ENCODE measurements at regions not wholly inside any gene's neighbourhood (a gene's known extent, or its start where the extent isn't known, plus 50 kb on each side); places are given as distances from the start of the nearest gene placed in this dataset.
"Not testable (repeated sequence)": the region's sequence is repeated elsewhere in the genome, so short reads cannot be mapped to it uniquely, and the experiment has no call there.

DNA sequence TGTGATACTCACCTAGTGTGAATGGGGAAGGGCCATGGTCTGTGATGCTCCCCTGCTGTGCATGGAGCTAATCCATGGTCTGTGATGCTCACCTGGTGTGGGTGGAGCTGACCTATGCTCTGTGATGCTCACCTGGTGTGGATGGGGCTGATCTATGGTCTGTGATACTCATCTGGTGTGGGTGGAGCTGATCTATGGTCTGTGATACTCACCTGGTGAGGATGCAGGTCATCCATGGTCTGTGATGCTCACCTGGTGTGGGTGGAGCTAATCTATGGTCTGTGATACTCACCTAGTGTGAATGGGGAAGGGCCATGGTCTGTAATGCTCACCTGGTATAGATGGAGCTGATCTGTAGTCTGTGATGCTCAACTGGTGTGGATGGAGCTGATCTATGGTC lies 110.2 kb downstream of the CRLF2 start:
- DNase-seq: not testable (repeated sequence)

DNA sequence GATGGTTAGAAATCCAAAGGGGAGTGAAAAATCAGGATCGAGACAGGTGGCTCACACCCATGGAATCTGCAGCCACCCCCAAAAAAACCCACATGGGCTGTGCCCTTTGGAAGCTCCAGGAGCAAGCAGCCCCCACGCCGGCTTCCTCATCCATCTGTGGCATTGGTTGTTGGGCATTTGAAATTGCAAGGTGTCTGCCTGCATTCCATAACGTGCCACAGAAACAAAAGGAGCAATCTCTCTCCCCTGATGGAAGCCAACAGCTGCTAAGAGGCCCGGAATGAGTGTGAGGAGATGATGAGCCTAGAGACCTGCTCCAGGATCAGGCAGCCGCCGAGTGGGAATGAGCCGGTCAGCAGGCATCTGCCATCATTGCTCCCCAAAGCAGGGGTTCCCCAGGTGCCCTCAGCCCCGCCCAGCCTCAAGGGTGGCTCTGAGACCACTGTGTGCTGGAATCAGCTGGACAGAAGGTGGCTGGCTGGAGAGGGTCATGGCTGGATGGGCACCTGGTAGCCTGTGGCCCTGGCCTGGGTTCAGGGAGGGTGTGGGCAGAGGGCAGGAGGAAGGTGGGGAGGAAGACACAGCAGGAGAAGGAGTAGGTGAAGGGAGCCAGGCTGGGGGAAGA lies 113.2 kb downstream of the CRLF2 start:
- no peak for DNase-seq

GRCh38 chrX:1097328-1097727 lies 115.1 kb downstream of the CRLF2 start:
- DNase-seq: no peak

- DNase-seq: no peak
Observed at GRCh38 chrX:1094566-1095333, 117.7 kb downstream of the CRLF2 start.

- no peak for DNase-seq
Observed at GRCh38 chrX:1093586-1094421, 118.6 kb downstream of the CRLF2 start.

- no peak for DNase-seq
Observed at GRCh38 chrX:1093121-1093520, 119.3 kb downstream of the CRLF2 start.

DNA sequence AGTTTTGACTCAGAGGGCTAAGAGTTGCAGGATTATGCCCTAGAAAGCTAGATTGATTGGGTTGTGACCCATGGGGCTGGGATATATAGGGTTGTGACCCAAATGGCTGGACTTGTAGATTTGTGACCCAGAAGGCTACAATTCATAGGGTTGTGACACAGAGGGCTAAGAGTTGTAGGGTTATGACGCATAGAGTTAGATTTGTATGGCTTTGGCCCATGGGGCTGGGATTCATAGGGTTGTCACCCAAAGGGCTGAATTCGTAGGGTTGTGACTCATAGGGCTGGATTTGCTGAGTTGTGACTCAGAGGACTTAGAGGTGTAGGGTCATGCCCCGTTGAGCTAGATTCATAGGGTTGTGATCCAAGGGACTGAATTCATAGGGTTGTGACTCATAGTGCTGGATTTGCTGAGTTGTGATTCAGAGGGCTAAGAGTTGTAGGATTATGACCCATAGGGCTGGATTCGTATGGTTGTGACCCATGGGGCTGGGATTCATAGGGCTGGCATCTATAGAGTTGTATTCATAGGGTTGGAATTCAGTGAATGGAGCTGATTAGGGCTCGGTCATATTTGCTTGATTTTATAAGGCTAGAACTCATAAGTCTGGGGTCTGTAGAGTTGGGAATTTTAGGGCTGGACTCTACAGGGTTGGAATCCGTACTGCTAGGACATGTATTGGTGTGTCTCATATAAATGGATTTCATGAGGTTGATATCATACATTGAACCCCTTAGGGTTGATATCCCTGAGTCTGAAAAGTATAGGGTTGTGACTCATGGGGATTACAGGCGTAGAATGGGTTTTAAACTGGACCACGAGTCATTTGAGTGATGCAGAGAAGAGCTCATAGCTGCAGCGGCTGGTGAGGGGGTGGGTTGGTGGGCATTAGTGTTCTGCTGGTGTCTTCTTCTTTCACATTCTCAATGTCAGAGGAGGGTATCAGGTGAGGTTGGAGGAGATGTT lies 125.7 kb downstream of the CRLF2 start:
- no peak for DNase-seq

- DNase-seq: not testable (repeated sequence)
Observed at GRCh38 chrX:1085871-1086270, 126.6 kb downstream of the CRLF2 start.

- DNase-seq: no peak
Observed at GRCh38 chrX:1084689-1085088, 127.8 kb downstream of the CRLF2 start.

DNA sequence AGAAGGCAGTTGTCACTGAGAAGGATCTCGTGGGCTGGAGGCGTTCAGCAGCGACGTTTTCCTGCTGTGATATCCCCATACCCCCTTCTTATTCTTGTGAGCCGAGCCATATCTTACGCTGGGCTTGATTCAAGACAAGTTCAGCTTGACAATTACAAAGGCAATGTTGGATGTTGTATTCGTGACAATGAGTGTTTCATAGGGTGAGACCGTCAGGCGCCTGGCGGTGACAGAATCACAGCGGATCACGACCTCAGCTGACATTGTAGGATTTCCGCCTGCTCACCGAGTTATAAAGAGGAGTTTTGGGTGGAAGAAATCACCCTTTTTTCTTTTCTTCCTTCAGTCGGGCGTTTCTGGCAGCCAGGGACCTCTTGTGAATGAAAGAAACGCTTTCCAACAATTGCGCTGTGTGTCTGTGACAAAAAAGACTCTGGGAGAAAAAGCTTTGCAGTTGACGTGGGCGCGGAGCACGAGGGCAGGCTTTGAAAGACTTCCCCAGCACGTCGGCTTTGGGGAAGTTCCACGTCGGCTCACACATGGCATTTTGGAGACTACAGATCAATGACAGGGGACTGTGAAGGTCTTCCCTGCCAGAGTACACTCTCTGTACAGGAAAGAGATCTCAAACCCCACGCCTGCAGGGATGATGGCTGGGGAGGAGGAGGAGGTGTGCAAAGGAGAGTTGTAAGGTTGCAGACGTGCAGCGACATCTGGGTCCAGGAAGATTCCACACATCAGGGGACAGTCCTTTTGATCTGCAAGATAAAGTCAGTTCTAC lies 135.4 kb downstream of the CRLF2 start:
- DNase-seq: no peak

- DNase-seq: no peak
Observed at GRCh38 chrX:1075741-1076140, 136.7 kb downstream of the CRLF2 start.

DNA sequence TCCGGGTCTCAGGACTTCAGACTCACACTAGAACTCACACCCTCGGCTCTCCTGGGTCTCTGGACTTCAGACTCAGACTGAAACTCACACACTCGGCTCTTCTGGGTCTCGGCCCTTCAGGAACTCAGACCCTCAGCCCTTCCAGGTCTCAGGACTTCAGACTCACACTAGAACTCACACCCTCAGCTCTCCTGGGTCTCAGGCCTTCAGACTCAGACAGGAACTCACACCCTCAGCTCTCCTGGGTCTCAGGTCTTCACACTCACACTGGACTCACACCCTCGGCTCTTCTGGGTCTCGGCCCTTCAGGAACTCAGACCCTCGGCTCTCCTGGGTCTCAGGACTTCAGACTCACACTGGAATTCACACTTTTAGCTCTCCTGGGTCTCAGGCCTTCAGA lies 137.3 kb downstream of the CRLF2 start:
- DNase-seq: no peak

DNA sequence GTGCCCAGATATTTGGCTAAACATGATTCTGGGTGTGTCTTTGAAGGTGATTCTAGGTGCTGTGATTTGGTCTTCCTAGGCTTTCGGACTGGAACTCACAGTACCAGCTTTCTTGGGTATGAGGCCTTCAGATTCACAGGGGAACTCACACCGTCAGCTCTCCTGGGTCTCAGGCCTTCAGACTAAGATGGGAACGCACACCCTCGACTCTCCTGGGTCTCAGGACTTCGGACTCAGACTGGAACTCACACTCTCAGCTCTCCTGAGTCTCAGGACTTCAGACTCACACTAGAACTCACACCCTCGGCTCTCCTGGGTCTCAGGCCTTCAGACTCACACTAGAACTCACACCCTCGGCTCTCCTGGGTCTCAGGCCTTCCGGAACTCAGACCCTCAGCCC lies 137.7 kb downstream of the CRLF2 start:
- DNase-seq: no peak

DNA sequence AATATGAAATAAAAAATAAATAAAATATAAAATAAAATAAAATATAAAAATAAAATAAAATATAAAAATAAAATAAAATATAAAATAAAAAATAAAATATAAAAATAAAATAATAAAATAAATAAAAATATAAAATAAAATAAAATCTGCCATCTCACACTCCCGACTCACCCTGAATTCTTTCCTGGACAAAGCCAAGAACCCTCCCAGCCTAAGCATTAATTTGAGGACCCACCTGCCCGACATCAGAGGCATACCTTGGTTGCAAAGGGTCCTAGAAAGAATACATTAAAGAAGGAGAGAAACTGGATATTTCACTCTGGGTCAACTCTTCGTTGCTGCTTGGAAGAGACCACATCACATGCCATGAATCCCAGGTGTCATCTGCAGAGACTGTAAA lies 138.3 kb downstream of the CRLF2 start:
- no peak for DNase-seq

GRCh38 chrX:1072637-1073377 lies 139.6 kb downstream of the CRLF2 start:
- DNase-seq: no peak

GRCh38 chrX:1071351-1071750 lies 141.1 kb downstream of the CRLF2 start:
- DNase-seq: no peak

- no peak for DNase-seq
Observed at GRCh38 chrX:1062351-1062750, 150.1 kb downstream of the CRLF2 start.

DNA sequence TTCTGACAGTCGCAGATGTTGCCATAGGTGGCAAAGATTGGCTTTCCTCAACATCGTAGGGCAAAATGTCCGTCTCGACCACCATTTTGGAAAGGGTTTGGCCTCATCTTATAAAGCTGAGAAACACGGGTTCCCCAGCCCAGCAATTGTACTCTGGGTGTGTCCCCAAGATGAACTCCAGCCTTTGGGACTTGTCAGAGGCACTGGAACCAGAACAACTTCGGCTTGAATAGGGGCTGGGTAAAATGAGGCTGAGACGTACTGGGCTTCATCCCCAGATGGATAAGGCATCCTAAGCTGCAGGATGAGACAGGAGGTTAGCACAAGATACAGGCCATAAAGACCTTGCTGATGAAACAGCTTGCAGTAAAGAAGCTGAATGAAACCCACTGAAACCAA lies 151.9 kb downstream of the CRLF2 start:
- DNase-seq: no peak

DNA sequence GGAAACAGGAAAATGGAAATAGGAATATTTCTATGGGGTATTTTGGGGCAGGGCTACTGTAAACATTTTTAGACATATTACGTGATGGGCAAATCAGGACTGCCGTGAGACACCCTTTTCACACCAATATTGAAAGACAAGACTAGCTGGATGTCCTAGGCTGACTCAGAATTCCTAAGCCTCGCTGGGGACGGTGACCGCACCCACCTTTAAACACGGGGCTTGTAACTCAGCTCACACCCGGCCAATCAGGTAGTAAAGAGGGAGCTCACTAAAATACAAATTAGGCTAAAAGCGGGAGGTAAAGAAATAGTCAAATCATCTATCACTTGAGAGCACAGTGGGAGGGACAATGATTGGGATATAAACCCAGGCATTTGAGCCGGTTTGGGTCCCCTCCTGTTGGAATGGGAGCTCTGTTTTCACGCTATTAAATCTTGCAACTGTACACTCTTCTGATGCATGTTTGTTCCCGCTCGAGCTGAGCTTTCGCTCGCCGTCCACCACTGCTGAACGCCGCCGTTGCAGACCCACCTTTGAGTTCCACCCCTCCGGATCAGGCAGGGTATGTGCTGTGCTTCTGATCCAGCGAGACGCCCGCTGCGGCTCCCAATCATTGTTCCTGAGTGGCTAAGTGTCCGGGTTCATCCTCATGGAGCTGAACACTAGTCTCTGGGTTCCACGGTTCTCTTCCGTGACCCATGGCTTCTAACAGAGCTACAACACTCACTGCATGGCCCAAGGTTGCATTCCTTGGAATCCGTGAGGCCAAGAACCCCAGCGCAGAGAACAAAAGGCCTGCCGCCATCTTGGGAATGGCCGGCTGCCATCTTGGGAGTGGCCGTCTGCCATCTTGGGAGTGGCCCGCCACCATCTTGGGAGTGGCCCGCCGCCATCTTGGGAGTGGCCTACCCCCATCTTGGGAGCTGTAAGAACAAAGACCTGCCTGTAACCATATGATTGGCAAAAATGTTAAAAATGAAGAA lies 152.6 kb downstream of the CRLF2 start:
- no peak for DNase-seq

GRCh38 chrX:1053600-1053999 lies 158.8 kb downstream of the CRLF2 start:
- DNase-seq: not testable (repeated sequence)

Data from activated CD8-positive, alpha-beta memory T cell treated with anti-CD3 and anti-CD28 coated beads, Interleukin-2, amount 50 U/mL, for 48 hours (primary cell).